ENCODE measurements at regions not wholly inside any gene's neighbourhood (a gene's known extent, or its start where the extent isn't known, plus 50 kb on each side); places are given as distances from the start of the nearest gene placed in this dataset.

DNA sequence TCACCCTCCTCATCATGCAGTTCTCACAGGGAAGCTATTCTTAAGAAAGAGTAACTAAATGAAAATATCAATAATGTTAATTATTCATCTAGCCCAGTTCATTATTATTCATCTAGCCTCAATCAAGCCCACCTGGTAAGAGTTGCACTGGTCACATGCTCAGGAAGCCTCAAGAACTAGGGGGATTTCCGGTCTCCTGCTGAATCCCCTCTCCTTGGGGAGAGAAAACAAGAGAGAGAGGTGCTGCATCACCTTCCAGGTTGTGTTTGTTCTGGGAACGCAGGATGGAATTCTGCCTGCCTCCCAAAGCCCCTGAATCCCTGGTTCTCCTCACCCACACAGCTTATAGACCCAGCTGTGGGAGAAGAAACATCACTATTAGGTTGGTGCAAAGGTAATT lies 164.0 kb downstream of the PMP22 start:
- no peak for DNase-seq
- BruUV-seq (replicated peaks) = no TSS peak
- Histone ChIP-seq H3K4me1 (no peaks in the 10 kb centered on the region), H3K36me3 (ENCODE audit: control insufficient read depth, insufficient read depth, low read length) (no peaks in the 10 kb centered on the region), H3K9me3 (no peaks in the 10 kb centered on the region), H3K4me3 (ENCODE audit: low read depth, low read length) (no peak overlapping the region), H3K27me3 (replicated peaks; ENCODE audit: control insufficient read depth, insufficient read depth, low read length) (no peaks in the 10 kb centered on the region)
- no peaks in the 10 kb centered on the region for H3K4me1 Mint-ChIP-seq (ENCODE audit: low read depth, unreplicated experiment)
- no peak overlapping the region for H3K4me3 Mint-ChIP-seq (ENCODE audit: unreplicated experiment)
- H3K9me3 Mint-ChIP-seq (ENCODE audit: unreplicated experiment) = no peaks in the 10 kb centered on the region
- H3K36me3 Mint-ChIP-seq (ENCODE audit: insufficient read depth, unreplicated experiment) = no peaks in the 10 kb centered on the region
- ChIA-PET CTCF (no interaction called here), POLR2A (no interaction called here)
- no peak overlapping the region for H3K27ac Mint-ChIP-seq (ENCODE audit: unreplicated experiment)
- peaks cover 18% of the 10 kb centered on the region for H3K27me3 Mint-ChIP-seq (ENCODE audit: insufficient read depth, unreplicated experiment)
- intact Hi-C loops (cut with micrococcal nuclease; ENCODE audit: unreplicated experiment) = no loop called here
- TF ChIP-seq, protein P1, sequence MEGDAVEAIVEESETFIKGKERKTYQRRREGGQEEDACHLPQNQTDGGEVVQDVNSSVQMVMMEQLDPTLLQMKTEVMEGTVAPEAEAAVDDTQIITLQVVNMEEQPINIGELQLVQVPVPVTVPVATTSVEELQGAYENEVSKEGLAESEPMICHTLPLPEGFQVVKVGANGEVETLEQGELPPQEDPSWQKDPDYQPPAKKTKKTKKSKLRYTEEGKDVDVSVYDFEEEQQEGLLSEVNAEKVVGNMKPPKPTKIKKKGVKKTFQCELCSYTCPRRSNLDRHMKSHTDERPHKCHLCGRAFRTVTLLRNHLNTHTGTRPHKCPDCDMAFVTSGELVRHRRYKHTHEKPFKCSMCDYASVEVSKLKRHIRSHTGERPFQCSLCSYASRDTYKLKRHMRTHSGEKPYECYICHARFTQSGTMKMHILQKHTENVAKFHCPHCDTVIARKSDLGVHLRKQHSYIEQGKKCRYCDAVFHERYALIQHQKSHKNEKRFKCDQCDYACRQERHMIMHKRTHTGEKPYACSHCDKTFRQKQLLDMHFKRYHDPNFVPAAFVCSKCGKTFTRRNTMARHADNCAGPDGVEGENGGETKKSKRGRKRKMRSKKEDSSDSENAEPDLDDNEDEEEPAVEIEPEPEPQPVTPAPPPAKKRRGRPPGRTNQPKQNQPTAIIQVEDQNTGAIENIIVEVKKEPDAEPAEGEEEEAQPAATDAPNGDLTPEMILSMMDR (IDR thresholded peaks at IDR 0.05; ENCODE audit: insufficient read depth in 1 of 2, low read depth in 1 of 2, low read length in 1 of 2, severe bottlenecking in 1 of 2, unreplicated experiment in 1 of 2) = no peak

DNA sequence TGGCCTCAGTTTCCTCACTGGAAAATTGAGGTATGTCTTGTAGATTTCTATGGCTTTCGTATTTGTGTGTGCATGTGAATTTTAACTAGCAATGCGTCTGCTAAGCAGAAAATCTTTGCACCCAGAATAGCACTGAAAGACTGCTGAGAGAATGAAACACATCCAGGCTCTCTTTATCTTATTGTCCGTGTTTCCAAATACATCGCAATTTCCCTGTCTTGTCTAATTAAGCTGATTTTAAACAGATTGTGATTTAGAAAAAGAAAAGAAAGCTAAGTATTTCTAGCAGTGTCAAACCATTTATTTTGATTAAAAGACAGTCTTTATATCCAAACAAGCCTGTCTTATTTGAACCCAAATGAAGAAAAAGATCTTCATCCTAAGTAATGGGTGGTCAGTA lies 168.6 kb downstream of the PMP22 start:
- no peaks in the 10 kb centered on the region for H3K4me1 ChIP-seq
- no peaks in the 10 kb centered on the region for H3K36me3 Mint-ChIP-seq (ENCODE audit: insufficient read depth, unreplicated experiment)
- H3K9me3 Mint-ChIP-seq (ENCODE audit: unreplicated experiment) = no peaks in the 10 kb centered on the region
- DNase-seq = no peak
- H3K9me3 ChIP-seq = no peaks in the 10 kb centered on the region
- intact Hi-C loops (cut with micrococcal nuclease; ENCODE audit: unreplicated experiment) = no loop called here
- ChIA-PET CTCF (no interaction called here), POLR2A (no interaction called here)
- H3K27ac Mint-ChIP-seq (ENCODE audit: unreplicated experiment) = no peak overlapping the region
- no peak overlapping the region for H3K4me3 Mint-ChIP-seq (ENCODE audit: unreplicated experiment)
- TF ChIP-seq, protein P1 (IDR thresholded peaks at IDR 0.05; ENCODE audit: insufficient read depth in 1 of 2, low read depth in 1 of 2, low read length in 1 of 2, severe bottlenecking in 1 of 2, unreplicated experiment in 1 of 2) = no peak
- H3K27me3 Mint-ChIP-seq (ENCODE audit: insufficient read depth, unreplicated experiment) = peaks cover 18% of the 10 kb centered on the region
- H3K4me1 Mint-ChIP-seq (ENCODE audit: low read depth, unreplicated experiment) = no peaks in the 10 kb centered on the region
- H3K27me3 ChIP-seq (replicated peaks; ENCODE audit: control insufficient read depth, insufficient read depth, low read length) = no peaks in the 10 kb centered on the region
- no TSS peak for BruUV-seq (replicated peaks)
- no peaks in the 10 kb centered on the region for H3K36me3 ChIP-seq (ENCODE audit: control insufficient read depth, insufficient read depth, low read length)
- no peak overlapping the region for H3K4me3 ChIP-seq (ENCODE audit: low read depth, low read length)

DNA sequence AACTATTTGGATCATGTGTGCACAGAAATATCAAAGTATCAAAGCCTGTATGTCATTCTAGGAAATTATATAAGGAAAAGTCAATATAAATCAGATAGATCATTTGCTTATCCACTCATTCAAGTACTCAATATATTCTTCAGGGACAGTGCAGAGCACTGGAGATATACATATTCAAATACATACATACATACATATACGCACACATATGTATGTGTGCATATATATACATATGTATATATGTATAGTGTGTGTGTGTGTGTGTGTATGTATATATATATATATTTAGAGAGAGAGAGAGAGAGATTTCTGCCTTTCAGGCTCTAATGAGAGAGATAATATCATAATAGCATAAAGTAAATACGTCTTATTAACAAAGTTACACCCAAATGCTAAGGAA lies 169.2 kb downstream of the PMP22 start:
- Mint-ChIP-seq H3K27me3 (ENCODE audit: insufficient read depth, unreplicated experiment) (peaks cover 18% of the 10 kb centered on the region), H3K27ac (ENCODE audit: unreplicated experiment) (no peak overlapping the region), H3K9me3 (ENCODE audit: unreplicated experiment) (no peaks in the 10 kb centered on the region), H3K36me3 (ENCODE audit: insufficient read depth, unreplicated experiment) (no peaks in the 10 kb centered on the region), H3K4me3 (ENCODE audit: unreplicated experiment) (no peak overlapping the region), H3K4me1 (ENCODE audit: low read depth, unreplicated experiment) (no peaks in the 10 kb centered on the region)
- TF ChIP-seq, protein P1 (IDR thresholded peaks at IDR 0.05; ENCODE audit: insufficient read depth in 1 of 2, low read depth in 1 of 2, low read length in 1 of 2, severe bottlenecking in 1 of 2, unreplicated experiment in 1 of 2) = no peak
- no peak overlapping the region for H3K4me3 ChIP-seq (ENCODE audit: low read depth, low read length)
- H3K9me3 ChIP-seq = no peaks in the 10 kb centered on the region
- ChIA-PET POLR2A (no interaction called here), CTCF (no interaction called here)
- intact Hi-C loops (cut with micrococcal nuclease; ENCODE audit: unreplicated experiment) = no loop called here
- DNase-seq = no peak
- H3K36me3 ChIP-seq (ENCODE audit: control insufficient read depth, insufficient read depth, low read length) = no peaks in the 10 kb centered on the region
- BruUV-seq (replicated peaks) = no TSS peak
- no peaks in the 10 kb centered on the region for H3K27me3 ChIP-seq (replicated peaks; ENCODE audit: control insufficient read depth, insufficient read depth, low read length)
- no peaks in the 10 kb centered on the region for H3K4me1 ChIP-seq

All from Caco-2 (cell line).